ENCODE measurements at regions not wholly inside any gene's neighbourhood (a gene's known extent, or its start where the extent isn't known, plus 50 kb on each side); places are given as distances from the start of the nearest gene placed in this dataset.

- TF ChIP-seq CTCF (IDR thresholded peaks at IDR 0.05): no peak
- no peak for TF ChIP-seq ZFP36 (IDR thresholded peaks at IDR 0.05; ENCODE audit: borderline replicate concordance, partially characterized antibody)
- TF ChIP-seq, protein P1, sequence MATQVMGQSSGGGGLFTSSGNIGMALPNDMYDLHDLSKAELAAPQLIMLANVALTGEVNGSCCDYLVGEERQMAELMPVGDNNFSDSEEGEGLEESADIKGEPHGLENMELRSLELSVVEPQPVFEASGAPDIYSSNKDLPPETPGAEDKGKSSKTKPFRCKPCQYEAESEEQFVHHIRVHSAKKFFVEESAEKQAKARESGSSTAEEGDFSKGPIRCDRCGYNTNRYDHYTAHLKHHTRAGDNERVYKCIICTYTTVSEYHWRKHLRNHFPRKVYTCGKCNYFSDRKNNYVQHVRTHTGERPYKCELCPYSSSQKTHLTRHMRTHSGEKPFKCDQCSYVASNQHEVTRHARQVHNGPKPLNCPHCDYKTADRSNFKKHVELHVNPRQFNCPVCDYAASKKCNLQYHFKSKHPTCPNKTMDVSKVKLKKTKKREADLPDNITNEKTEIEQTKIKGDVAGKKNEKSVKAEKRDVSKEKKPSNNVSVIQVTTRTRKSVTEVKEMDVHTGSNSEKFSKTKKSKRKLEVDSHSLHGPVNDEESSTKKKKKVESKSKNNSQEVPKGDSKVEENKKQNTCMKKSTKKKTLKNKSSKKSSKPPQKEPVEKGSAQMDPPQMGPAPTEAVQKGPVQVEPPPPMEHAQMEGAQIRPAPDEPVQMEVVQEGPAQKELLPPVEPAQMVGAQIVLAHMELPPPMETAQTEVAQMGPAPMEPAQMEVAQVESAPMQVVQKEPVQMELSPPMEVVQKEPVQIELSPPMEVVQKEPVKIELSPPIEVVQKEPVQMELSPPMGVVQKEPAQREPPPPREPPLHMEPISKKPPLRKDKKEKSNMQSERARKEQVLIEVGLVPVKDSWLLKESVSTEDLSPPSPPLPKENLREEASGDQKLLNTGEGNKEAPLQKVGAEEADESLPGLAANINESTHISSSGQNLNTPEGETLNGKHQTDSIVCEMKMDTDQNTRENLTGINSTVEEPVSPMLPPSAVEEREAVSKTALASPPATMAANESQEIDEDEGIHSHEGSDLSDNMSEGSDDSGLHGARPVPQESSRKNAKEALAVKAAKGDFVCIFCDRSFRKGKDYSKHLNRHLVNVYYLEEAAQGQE (IDR thresholded peaks at IDR 0.05): no peak
- no peak for TF ChIP-seq SREBF2 (IDR thresholded peaks at IDR 0.05)
Measured at GRCh38 chr6:105607636-105608621, 205.0 kb upstream of the PREP start.
